ENCODE measurements at regions not wholly inside any gene's neighbourhood (a gene's known extent, or its start where the extent isn't known, plus 50 kb on each side); places are given as distances from the start of the nearest gene placed in this dataset.
"Not testable (repeated sequence)": the region's sequence is repeated elsewhere in the genome, so short reads cannot be mapped to it uniquely, and the experiment has no call there.

DNA sequence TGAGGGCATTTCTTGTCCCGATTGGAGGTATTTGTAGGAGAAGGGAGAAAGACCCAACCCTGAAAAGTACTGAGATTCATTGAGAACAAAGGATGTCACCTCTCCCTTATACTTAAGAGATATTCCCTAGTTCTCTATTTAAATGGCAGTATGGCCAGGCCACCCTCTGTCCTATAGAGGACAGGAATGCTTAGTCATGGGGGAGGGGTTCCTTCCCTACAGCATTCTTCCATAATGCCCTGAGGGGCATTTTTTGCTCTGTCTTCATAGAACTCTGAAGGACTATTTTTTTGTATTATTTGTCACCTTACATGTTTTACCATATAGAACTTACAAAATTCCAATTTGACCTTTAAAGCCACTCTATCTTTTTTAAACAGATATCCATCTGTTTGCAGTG, 176.3 kb downstream of the TMEM161B start:
- no peak for DNase-seq

DNA sequence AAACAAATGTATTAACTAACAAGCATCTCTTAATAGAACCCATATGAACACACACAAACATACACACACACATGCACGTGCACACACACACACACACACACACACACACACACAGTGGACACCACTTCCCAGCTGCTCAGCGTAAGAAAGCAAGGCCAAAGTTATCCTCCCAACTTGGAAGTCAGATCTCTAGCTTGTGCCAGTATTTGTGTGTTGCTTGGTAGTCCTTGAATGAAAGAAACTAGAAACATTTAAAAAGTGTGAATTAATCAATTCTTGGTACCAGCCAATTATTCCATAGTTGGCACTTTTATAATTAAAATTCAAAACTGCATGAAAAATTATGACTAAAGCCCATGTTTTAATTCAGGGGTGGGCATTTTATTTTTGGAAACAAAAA, 178.1 kb downstream of the TMEM161B start:
- no peak for DNase-seq

DNA sequence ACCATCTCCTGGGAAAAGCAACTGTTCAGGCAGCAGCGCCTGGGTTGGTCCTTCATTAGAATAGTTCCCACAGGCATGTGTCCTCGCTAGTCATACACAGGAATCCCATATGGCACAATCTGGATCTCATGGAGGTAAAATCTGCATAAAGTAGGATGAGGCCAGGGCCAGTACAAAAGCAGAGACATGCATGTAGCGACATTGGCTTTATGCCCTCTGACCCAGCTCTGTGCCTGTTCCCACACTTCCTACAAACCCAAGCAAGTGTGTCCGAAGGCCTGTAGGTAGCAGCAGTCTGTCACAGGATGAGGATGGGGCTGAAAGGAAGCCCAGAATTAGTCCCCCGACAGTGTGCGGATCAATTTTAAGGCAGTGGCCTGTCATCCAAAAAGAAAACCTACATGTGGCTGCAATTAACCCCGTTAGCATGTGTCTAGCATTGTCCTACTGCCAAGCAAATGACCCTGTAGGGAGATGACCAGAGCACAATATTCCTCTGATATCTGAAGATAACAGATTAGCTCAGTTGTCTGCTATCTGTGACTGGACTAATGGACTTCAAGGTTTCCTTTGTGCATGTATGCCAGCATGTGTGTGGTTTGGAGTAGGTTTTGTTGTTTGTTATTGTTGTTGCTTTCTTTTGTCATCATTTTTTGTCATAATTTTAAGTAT, 178.8 kb downstream of the TMEM161B start:
- no peak for DNase-seq

DNA sequence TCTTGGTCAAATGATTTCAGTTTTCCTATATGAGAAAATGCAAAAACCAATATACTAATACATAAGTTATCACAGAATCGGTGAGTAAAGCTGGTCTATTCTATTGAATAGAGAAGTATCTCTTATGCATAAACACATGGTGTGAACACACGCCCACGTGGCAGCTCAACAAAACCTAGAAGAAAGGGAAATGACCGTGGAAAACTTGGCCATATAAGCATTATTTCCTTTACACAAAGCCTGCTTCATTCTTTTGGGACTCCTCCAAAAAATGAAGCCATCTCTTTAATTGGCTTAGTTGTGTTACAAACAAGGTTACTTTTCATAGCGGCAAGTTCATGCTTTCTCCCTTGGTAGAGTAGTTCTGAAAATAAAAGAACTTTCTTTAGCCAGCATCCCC, 183.2 kb downstream of the TMEM161B start:
- DNase-seq: no peak

DNA sequence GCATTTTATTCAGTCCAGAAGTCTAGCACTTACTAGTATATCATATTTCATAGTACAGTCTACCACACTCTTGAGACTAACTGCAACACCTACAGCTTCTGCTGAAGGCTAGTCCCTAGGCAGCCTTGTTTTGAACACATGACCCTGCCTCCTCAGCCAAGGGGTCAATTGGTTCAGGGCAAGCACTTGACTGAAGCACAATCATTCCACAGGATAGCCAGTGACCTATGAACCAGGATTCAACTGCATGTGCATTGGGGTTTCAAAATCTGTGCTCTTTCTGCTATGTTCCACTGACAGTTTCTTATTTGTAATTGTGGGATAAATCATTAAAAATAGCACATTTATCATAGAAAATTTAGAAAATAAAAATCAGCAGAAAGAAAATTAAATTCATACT, 186.8 kb downstream of the TMEM161B start:
- DNase-seq: no peak

DNA sequence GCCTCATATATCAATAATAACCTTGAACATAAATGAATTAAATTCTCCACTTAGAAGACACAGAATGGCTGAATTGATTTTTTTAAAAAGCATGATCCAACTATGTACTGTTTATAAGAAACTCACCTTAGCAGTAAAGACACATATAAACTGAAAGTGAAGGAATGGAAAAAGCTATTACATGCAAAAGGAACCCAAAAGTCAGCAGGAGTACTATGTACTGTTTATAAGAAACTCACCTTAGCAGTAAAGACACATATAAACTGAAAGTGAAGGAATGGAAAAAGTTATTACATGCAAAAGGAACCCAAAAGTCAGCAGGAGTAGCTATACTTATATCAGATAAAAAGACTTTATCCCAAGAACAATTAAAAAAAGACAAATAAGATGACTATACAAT, 204.8 kb downstream of the TMEM161B start:
- DNase-seq: no peak

- DNase-seq: no peak
Observed at GRCh38 chr5:88060194-88060593, 208.5 kb downstream of the TMEM161B start.

- DNase-seq: no peak
Observed at GRCh38 chr5:88058625-88059024, 210.0 kb downstream of the TMEM161B start.

DNA sequence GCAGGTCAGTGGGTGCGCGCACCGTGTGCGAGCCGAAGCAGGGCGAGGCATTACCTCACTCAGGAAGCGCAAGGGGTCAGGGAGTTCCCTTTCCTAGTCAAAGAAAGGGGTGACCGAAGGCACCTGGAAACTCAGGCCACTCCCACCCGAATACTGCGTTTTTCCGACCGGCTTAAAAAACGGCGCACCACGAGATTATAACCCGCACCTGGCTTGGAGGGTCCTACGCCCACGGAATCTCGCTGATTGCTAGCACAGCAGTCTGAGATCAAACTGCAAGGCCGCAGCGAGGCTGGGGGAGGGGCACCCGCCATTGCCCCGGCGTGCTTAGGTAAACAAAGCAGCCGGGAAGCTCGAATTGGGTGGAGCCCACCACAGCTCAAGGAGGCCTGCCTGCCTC, 216.2 kb downstream of the TMEM161B start:
- not testable (repeated sequence) for DNase-seq

- DNase-seq: no peak
Observed at GRCh38 chr5:88051148-88051547, 217.5 kb downstream of the TMEM161B start.

DNA sequence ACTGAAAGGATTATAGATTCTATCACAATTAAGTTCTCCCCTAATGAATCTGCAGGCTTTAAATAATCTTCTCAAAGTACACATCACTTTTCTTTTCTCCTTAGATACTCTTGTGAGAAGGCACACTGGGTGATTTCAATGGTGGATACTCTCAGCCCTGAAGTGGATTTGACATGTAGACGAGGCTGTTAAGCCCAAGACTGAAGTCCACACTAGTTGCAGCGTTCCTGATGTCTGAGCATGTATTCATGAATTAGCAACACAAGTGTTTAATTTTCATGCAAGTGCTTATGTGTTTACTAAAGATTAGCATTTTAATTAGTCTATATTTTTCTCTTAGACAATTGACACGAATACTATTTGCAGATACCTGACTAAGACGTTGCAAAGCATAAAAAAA, 218.9 kb downstream of the TMEM161B start:
- DNase-seq: no peak

- DNase-seq: no peak
Observed at GRCh38 chr5:88049156-88049555, 219.5 kb downstream of the TMEM161B start.

DNA sequence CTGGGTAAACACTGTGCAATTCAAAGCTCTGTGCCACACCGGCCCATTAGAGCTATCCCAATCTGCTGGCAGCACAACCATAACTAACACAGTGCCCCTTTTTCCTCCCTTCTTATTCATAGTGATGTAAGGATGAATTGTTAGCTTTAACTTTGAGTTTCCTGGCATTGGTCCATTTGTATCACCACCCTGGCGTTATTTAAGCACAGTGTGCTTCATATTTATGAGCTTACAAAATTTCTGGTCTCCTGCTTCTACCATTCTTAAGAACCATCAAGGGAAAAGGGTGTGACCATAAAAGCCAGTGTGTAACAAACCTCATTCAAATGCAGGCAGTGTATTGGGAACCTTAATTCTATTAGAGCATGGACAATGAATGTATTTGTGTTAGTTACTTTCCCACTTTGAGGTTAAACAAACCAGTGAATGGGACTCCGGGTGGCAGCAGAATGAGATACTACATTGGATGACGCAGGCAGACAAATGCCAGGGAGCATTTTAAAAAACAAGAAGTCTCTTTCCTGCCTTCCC, 222.6 kb downstream of the TMEM161B start:
- DNase-seq: no peak

- no peak for DNase-seq
Observed at GRCh38 chr5:88045165-88045564, 223.5 kb downstream of the TMEM161B start.

DNA sequence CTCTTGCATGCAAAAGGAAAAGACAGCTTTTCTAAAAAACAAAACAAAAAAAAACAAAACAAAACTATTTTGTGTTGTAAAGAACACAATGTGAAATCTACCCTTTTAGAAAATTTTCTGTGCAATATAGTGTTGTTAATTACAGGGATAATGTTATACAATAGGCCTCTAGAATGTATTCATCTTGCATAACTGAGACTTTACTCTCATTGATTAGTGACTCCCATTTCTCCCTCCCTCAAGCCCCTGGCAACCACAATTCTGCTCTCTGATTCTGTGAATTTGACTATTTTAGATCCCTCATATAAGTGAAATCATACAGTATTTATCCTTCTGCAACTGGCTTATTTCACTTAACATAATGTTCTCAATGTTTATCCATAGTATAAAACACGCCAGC, 234.1 kb downstream of the TMEM161B start:
- no peak for DNase-seq

GRCh38 chr5:88033191-88033590, 235.5 kb downstream of the TMEM161B start:
- DNase-seq: no peak

DNA sequence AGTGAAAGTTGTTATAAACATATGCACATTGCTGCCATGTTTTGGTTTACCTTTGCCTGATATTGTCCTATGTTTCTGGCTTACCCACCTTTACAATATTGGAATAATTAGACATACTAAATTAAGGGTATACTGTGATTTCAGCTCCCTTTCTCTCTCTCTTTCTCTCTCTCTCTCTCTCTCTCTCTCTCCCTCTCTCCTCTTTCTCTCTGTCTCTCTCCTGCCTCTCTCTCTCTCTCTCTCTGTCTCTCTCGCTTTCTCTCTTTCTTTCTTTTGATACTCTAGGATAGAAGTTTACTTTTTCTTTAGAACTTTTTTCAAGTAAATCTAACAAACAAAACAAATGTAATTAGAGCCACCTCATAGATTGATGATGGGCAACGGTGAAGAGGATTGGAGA, 239.6 kb downstream of the TMEM161B start:
- DNase-seq: no peak

- DNase-seq: no peak
Observed at GRCh38 chr5:88021141-88021540, 247.5 kb downstream of the TMEM161B start.

- not testable (repeated sequence) for DNase-seq
Observed at GRCh38 chr5:88014984-88015383, 253.7 kb downstream of the TMEM161B start.

- DNase-seq: no peak
Observed at GRCh38 chr5:88000877-88001276, 267.8 kb downstream of the TMEM161B start.

DNA sequence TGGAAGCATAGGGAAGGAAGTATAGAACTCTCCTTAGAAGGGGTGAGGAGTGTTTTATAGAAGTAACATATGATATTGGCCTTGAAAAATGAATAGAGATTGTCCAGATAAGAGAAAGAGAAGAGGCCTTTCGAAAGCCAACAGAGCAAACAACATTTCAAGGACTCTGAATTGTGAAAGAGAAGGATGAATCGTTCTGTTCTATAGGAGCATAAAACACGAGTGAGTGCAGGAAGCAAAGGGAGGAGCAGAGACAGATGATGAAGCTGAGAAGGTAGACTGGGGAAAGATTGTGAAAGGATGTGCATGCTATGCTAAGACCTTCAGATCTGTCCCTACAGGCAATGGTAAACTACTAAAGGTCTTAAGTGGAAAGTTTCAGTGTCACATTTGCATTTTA, 271.0 kb downstream of the TMEM161B start:
- DNase-seq: no peak

DNA sequence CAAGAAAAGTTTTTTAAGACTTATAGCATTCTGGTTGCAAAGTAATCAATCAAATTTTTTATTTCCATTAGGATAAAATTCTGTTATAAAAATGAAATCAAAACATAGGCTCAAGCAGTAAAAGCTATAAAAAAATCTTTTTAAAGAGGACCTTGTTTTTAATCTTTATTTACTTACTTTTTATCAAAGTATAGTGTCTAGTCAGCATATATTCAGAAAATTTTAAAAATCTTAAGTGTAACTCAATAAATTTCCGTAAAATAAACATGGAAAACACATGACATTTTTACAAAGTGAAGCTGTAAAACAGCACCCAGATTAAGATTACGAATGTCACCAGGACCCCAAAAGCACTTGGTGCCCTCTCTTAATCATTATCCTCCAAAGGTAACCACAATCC, 302.4 kb downstream of the TMEM161B start:
- DNase-seq: no peak

- DNase-seq: no peak
Observed at GRCh38 chr5:87954121-87954520, 314.5 kb downstream of the TMEM161B start.

DNA sequence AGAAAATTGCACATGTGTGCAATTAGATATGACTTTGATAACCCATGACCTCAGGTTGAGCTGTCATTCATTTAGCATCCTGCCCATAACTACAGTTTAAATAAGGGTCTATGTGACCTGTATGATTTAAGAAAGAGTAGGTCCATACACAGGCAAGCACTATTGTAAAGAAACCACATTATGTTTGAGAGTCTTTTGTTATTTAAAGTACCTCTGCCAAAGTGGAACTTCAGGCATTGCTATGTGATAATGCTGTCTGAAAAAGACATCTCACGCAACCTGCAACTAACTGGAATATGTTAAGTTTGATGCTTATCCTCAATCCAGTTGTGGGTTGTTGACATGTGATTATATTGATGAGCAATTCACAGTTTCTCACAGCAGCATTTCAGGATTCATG, 317.0 kb downstream of the TMEM161B start:
- DNase-seq: no peak

Measured in left kidney (tissue), 1 donor.